Stimulated activated CD8-positive, alpha-beta memory T cell treated with anti-CD3 and anti-CD28 coated beads, Interleukin-7, amount 100 ng/mL, for 48 hours (primary cell): ENCODE measurements at regions not wholly inside any gene's neighbourhood (a gene's known extent, or its start where the extent isn't known, plus 50 kb on each side); places are given as distances from the start of the nearest gene placed in this dataset.
A peak's percentile ranks its signal among the peaks of the same experiment; 100 is the strongest.

Experiments
- DNase-seq, 2 donors: peaks; one replicate each; pipeline ENCODE4 v3.0.0-alpha.2; 2020; ENCODE audit warnings: low read depth in 1 of 2; ENCODE audit errors: extremely low read depth in 1 of 2

DNA sequence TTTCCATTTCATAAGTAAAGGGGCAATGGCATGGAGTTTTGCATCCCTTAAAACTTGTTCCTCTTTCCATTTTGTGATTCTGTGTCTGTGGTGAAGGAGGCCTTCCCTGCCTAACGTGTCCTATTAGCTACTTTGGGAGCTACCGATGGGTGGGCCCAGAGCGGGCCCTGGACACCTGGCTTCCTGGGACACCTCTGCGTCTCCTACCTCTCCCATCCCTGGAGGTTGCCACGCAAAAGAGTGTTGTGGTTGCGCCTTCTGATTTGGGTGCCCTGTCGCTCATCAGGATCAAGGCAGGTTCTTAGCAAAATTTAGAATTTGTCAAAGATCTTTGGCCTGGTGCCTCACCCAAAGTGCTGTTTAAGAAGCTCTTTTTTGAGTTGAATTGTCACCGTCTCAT, 116.4 kb upstream of the CACNA1E start:
- DNase-seq = no peak

DNA sequence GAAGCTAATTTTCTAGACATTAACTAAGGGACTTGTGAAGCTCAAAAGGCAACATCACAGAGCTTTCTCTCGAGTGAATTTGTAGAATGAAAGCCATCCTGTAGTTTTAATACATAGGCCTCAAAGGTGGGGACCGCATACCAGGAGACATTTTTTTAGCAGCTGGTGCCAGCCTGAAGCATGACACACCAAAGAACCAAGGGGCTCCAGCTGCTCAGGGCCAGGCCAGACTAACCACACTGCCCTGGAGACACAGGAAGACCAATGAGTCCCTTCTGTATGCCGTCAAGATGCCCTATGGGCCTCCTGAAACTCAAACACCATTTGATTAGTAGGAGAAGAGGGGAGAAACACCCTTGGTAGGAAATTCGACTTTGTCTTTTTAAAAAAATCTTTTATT, 113.9 kb upstream of the CACNA1E start:
- DNase-seq = no peak

DNA sequence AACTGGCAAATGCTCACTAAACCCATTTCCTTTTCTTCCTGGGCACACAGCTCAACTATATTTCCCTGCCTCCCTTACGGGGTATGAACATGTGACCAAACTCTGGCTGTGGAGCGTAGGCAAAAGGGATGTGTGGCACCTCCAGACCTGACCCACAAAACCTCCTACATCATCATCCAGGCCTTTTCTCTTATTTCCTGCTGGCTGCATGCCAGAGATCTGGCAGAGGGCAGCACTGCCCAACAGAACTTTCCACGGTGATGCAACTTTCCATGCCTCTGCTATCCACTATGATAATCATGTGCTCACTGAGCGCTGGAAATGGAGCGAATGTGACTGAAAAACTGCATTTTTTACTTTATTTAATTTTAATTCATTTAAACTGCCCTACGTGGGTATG, 99.6 kb upstream of the CACNA1E start:
- DNase-seq = no peak

DNA sequence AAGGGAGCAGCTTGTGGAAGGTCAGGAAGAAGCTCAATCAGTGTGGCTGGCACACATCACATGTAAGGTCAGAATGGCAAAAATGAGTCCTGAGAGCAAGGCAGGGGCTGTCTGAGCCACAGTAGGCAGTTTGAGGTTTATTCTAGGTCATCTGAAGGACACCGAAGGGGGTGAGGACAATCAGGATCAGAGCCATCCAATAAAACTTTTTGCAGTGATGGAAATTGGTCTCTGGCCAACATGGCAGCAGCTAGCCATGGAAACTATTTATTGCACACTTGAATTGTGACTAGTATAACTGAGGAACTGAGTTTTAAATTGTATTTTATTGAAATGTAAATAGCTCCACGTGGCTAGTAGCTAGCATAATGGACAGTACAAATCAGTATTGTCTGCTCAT, 97.0 kb upstream of the CACNA1E start:
- no peak for DNase-seq

DNA sequence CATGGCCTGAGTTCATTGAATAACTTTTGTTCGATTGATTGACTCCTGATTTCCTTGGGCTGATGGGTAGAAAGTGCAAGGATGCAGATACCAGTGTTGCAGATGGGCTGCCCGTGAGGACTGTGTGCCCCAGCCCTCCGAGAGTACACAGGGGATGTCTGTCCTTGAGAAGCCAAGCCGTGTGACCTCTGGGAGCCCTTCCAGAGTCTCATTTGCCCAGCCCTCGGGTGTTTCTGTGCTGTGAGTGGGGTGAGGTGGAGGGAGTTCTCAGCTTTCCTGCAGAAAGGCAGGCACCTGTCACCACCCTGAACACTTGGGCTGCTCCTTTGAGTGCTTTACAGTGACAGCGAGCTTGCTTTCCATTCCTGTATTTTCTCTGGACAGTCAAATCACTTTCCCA, 96.4 kb upstream of the CACNA1E start:
- DNase-seq = no peak

DNA sequence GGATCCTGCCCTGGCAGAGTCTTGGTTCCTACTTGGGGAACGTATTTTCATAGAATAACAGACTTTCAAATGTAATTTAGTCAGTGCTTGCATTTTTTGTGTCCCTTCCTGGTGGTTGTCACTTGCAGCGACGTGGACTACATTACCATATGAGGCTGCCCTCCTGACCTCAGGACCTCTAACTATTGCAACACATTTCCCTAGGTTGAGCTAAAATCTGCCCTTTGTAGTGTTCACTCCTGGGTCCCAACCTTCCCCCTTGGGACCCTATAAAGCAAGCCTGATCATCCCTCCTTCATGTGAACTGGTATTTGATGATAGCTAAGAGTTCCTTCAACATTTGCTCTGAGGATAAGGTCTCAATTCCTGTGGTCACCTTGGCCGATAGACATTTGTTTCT, 95.6 kb upstream of the CACNA1E start:
- DNase-seq = no peak

DNA sequence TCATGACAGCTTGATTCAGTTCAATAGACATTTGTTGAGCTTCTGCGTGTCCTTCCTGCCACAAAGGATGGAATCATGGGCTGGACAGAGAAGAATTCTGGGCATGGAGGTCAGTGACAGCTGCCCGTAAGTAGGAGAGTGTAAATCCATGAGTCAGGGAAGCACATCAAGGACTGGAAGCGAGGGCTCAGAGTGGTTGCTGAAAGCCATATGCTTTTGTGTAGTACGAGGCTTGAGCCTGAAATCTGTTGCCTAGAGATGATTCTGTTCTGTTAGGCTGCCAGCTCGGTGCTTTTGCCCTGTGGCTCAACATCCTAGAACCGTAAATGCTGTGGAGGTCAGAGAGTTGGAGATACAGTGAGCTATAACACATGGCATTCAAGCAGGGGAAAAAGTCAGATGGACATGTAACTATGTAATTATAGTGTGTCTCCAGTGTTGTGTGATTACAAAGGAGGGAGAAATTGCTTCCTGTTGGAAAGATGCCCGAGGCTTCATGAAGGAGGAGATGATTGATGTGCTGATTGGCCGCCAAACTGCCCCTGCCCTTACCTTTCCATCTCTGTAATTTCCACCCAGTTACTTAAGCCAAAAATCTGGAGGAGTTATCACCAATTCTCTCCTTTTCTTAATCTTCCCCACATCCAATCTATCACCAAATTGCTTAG, 92.8 kb upstream of the CACNA1E start:
- no peak for DNase-seq

DNA sequence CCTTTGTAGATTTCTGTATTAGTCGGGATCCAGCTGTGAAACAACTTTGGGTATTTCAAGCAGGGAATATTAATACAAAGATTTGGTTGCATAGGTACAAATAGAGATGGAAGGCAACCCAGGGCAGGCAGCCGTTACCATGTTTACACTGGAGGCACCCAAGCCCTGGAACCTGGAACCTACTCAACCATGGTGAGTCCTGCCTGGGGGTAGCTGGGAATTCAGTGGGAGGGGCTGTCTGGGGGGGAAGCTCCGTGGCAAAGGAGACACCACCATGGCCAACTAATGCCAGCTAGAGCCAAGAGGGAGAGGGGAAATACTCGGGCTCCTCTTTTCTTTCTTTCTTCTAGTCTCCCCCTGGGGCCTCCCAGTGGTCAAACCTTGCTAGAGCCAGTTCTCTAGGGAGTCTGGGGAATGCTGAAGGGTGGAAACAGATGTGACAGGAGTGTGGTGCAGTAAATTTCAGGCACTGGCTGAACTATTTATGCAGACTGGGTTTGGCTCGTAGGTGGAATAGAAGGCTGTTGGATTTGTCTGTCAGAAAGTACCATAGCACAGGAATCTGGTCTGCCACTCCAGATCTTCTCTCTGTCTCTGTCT, 91.9 kb upstream of the CACNA1E start:
- DNase-seq = no peak

DNA sequence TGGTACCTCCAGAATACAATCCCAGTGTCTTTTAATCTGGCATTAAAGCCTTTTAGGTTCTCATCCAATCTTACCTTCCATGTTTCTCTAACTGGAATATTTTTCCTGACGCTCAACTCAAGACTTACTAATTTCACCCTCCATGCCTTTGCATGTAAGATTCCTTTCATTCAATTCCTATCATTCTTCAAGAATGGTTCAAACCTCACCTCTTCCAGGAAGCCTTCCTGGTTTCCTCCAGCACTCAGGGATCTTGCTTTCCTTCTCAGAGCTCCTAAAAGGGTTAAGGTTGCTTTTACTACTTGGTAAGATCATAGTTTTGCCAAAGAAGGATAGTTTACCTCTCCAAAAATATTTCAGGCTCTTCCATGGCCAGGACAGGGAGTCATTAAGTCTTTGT, 91.2 kb upstream of the CACNA1E start:
- no peak for DNase-seq

DNA sequence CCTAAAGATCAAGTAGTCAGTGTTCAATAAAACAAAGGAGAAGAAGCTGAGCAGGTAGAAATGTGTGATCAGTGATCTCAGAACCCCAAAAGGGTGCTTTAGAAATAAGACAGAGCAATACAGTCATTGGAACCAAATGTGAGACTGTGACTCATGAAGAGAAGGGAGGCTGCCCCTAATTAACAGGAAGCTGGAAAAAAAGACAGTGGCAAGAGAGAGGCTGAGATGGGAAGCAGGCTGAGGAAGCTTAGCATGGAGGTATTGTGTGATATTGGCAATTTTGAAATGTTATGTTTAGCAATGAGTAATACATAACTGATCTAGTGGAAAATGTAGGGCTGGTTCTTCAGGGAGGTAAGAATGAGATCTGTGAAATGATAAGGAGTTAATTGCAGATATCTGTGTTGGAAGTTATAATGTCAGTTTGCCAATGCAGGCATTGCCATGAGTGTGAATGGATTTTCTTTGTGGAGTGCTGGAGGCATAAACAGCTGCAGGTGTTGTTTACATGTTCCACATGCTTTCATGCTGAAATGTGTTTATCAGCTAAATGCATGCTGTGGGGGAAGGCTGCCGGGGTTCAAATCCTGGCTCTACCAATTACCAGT, 90.6 kb upstream of the CACNA1E start:
- DNase-seq = no peak

DNA sequence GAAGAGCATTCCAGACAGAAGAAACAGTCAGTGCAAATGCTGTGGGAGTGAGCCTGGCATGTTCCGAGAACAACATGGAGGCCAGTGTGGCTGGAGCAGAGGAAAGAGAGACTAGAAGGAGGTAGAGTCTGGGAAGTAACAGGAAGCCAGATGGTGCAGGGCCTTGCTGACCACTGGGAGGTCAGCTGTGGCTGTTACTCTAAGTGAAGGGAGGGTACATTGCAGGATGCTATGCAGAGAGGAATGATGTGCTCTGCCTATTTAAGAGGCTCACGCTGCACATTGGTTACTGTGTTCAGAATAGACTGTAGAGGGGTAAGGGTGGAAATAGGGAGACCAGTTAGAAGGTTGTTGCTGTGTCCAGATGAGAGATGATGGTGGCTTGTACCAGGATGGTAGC, 88.6 kb upstream of the CACNA1E start:
- no peak for DNase-seq

DNA sequence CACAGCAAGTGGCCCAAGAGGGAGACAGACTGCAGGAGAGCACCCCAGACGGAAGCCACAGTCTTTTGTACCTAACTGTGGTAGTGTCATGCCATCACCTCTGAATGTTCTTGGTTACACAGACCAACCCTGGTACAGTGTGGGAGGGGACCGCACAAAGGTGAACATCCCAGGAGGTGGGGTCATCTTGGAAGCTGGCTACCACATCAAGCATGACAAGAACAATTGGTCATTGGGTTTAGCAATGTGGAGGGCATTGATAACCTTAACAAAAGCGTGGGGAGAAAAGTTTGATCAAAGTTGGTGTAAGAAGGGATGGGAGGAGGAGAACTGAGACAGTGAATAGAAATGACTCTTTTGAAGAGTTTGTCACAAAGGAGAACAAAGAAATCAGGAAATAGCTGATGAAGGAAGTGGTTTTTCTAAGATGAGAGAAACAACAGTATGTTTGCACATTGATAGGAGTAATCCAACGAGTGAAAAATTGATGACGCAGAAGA, 87.1 kb upstream of the CACNA1E start:
- DNase-seq = peak in 1 of 2 donors; percentile 54

DNA sequence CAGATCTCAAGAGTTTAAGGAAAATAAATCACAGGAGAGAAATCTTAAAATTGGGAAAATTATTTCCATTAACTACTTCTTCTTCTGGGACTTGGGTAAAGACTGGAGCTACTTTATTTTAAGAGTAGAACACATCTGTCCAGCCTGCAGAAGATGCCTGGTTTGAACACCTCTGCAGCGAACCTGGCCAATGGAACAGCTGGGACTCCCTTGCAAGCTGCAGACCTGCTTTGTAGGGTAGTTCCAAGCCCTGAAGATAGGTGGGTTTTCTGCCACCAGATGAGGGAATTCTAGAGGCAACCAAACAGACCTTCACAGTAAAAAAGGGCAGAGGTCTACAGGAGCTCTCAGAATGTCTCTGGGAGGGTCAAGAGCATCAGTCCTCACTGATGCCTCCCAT, 86.5 kb upstream of the CACNA1E start:
- no peak for DNase-seq

DNA sequence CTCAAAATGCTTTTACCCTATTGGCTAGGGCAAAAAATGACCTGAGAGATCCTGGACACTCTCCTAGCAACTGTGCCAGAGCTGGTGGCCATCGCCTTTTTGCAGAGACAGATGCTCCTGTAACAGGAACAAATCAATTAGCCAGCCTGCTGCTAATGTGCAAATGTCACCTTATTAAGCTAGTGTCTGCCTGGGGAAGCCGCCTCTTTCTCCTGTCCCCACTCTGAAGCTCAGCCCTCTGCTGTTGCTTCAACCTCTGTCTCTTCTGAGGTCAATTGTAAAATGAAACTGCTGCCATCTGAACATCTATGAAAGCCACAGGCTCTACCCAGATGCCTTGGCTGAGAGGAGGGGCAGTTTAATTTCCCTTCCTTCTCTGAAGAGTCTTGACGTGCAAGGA, 85.5 kb upstream of the CACNA1E start:
- no peak for DNase-seq

DNA sequence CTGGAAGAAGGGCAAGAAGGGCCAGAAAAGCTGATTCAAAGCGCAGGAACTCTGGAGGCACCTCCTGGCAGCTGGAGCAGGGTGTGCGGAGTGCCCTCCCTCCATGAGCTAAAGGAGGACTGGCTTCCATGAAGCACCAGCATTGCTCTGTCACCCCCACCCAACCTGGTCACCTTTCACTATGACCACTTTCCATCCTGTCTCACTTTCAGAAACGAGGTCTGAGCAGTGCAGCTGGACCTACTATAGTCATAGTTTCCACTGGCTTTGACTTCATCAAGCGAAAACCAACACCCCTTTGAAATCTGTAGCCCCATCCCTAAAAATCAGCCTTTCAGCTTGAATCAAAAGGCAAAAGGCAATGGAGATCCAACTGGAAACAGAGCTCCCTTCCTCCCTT, 84.8 kb upstream of the CACNA1E start:
- DNase-seq = peak in 1 of 2 donors; percentile 36

DNA sequence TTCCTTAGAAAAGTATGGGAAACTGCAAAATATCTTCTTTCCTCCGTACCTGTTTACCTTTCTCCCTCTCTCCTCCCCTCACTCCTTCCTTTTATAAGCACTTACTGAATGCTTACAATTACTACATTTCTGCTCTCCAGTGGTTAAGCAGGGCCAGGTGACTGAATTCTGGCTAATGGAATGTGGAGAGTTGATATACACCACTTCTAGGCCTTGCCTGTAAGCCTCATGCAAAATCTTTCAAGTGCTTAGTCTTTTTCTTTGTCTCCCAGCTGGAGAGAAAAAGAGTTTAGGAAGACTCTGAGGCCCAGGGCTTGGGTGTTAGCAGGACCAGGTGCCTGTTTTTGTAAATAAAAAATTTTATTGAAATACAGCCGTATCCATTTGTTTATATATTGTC, 77.7 kb upstream of the CACNA1E start:
- DNase-seq = no peak

DNA sequence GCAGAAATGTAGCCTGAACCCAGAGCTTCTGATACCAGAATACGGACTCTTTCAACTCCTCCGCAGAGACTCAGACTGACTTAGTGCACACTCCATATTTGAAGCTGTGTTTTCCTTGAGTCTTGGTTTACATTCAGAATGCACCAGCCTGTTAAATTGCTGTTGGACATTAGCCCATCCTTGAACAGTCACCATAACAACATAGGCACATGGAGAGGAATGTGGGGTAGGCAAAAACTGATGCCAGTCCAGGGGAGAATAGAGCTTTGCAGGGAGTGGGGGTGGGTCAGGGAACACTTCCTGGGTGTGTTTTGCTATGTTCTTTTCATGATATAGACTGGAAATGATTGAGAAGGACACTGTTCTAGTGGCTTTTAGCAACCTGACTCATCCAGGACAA, 76.3 kb upstream of the CACNA1E start:
- DNase-seq = no peak

DNA sequence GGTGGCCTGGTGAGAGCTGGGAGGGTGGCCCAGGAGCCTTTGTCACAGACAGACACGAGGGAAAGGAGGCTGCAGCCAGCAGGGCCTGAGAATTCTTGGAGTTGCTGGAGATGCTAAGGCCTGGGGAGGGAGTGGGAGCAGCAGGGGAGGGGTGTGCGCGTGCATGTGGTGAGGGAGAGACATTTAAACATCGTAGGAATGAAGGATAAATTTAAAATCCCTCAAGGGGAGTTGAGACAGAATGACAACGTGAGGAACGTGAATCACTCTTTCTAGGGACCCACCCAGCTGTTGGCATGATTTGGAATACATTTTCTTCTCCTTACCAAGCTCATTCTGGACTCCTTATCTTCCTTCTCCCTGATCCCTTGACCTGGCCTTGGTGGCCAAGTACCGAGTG, 73.3 kb upstream of the CACNA1E start:
- DNase-seq = no peak

DNA sequence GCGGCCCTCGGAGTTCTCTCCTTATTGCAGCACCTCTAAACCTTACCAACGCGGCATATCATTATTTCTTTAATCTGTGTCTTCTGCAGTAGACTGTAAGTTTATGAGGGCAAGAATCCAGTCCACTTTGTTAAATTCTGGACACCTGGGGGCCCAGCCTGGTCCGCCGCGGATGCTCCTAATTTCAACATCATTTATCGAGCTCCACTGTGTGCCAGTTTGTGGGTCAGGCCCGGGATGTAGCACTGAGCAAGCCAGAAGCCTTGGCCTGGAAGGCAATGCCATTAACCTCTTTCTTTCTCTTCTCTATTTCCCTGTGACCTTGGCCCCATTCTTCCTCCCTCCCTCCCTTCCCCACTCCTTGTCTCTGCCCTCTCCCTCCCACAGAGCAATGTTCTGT, 70.6 kb upstream of the CACNA1E start:
- no peak for DNase-seq

DNA sequence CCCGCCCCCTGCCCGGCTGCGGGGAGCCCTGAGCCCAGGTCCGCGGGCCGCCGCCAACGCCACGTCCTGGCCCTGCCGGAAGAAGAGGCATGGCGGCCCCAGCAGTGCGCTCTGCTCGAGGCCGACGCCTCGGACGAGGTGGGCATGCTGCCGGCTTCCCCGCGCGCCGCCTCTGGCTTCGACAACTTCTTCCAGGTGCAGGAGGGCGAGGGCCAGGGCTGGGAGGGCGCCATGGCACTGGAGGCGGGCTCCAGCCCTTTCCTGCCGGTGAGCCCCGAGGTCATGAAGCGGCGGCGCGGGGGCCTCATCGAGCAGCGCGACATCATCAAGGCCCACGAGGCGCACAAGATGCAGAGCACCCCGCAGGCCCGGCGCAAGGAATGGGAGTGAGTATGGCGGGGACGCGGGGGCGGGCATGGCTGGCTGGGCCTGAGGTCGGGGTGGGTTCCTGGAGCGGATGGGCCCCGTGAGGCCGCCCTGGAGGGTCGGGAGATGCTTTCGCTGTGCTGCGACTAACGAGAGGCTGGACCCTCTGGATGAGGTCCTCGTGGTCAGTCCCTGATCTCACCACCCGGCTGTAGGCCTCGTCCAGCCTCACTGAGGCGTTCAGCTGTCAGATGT, 70.0 kb upstream of the CACNA1E start:
- no peak for DNase-seq

DNA sequence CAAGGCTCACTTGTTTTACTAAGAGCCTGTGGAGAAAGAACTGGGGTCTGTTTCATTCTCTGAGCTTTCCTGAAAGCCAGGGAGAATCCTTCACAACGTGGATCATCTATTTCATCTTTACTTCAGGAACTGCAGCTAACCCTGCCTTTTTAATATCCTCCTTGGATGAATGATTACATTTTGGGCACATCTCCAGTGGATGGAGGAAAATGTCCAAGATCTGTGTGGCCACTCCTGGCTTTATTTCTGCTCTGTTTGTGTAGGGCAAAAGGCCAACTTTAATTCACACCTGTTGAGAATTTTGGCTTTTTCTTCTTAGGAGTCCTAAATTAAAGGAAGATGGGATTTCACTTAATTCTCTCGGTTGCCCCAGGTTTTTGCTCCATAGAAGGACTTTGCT, 69.5 kb upstream of the CACNA1E start:
- DNase-seq = no peak

DNA sequence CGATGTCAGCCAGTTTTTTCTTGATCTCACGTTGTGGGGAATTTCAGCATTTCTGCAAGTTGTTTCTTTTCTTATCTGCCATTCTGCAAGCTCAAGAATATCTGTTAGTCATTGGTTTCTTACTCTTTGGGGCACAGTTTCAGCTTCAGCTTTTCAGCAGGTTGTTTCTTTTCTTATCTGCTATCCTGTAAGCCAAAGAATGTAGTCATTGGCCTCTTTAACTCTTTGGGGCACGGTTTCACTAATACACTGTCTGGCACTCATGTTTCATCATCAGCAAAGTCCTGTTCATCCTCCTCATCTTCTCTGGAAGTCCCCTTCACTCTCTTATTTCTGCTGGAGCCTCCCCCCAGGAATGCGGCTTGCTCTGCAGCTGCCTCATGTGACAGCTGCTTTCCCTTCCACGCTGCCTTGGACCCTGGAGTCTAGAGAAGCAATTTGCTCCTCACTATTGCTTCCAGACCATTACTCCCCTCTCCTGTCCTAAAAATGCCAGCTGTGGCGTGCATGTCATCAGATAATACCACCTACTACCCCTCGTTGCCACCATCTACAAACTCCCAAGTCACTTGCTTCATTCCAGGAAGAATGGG, 67.0 kb upstream of the CACNA1E start:
- DNase-seq = no peak
